ENCODE measurements at regions not wholly inside any gene's neighbourhood (a gene's known extent, or its start where the extent isn't known, plus 50 kb on each side); places are given as distances from the start of the nearest gene placed in this dataset.
"Not testable (repeated sequence)": the region's sequence is repeated elsewhere in the genome, so short reads cannot be mapped to it uniquely, and the experiment has no call there.

DNA sequence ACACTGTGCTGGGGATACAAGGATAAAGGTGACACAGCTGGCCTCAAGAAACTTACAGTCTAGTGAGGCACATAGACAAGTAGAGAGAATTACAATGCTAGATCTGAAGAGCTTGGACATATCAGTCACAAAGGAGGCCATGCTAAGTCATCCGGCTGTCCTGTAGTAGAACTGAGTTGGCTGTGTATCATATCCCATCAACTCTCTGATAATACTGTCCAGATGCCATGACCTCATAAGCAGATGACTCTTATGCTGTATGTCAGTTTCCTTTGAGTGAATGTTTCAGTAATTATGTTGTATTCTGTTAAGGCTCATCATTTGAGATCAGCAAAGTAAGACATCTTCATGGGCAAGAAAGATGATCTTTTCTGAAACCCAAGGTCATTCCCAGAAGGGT lies 442.9 kb downstream of the MID1IP1 start:
- peak; percentile 22 for DNase-seq

DNA sequence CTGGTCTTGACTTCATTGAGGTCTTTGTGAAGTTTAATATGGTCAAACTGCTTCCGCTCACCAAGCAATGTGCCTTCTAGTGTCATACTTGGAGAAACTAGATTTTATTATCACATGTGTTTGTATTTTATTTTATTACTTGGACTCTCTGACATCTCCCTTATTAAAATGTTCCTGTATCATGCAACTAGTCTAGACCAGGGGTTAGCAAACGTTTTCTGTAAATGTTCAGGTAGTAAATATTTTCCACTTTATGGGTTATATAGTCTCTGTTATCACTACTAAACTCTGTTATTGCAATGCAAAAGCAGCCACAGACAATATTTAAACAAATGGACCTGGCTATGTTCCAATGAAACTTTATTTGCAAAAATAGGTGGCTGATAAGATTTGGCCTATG lies 443.8 kb downstream of the MID1IP1 start:
- no peak for DNase-seq

DNA sequence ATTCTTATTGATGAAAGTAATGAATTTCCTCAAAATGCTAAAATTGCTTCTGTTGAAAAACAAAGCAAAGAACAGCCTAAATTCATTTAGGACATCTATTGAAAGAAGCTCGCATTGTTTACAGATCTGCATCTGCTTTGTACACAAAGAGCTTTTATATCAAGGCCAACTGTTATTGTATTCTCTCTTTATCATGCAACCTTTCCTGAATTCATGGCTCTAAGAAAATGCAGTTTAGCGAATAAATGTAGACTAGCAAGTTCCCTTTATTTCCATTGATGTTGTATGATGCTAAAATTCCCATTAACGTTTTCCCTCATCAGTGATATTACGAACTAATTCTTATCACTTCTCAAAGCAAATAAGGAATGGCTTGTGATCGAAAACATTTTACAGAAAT lies 446.3 kb downstream of the MID1IP1 start:
- DNase-seq, result no peak

DNA sequence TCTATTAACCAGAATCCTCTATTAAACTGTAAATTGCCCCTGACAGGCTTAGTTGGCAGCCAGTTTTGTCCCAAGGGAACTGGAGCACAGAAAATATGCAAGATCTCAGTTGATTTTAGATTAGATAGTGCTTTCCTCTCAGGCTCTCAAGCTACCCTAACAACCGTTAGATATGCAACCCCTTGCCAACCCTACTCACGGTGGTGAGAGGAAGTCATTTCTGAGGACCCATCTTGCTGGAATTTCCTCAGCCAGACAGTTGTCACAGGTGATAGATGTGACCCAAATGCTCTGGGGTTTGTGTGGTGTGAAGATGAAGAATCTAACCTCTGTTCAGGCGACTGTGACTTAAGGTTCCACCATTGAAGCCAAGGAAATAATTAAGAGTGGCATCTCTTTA lies 447.1 kb downstream of the MID1IP1 start:
- no peak for DNase-seq

DNA sequence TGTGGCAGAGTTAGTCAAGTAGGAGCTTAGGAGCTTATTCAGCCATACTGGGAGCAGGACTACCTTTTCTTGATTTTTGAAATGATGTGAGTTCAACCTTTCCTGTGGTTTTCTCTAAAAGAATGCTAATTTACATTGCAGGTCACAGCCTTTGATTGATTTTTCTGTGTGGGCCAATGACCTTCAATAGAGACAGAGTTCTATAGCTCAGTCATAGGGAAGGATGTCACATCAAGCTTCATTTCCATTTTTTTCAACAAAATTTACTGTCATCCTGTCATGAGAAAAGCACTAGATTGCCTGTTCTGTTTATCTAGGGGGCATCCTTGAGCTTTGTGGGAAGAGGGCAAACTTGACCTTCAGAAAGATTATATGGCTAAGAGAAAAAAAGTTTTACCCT lies 448.7 kb downstream of the MID1IP1 start:
- DNase-seq, result no peak

DNA sequence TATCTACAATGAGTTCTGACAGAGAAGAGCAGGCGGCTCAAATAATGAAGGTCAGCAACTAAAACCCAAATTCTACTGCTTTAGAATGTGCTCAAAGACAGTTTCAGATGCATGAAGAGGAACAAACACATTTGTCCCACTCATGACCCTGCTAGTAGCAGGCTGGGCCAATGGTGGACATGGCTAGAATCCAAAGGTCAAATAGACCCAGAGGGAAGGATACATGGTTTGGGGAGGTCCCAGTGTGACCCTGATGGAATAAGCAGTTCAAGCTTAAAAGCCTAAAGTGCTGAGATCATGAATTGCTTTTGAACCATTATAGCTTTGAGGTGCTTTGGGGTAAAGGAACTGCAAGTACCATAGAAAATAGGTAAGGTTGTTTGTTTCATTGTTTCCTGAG lies 450.7 kb downstream of the MID1IP1 start:
- no peak for DNase-seq

DNA sequence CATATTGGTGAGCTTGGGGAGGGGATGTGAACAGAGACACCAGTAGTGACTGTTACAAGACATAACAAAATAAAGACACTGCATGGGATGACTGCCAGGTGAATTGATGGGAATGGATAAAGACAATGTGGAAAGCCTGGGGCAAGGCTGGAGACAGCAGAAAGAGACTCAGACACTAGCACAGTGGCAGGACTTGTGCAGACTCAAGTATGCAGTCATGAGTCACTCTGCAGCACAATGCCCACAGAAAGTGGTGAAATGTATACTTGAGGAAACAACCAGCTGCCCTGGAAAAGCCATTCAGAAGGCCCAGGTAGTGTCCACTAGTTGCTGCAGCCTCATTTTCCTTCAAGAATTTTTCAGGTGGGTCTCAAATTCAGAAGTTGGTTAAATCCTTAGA lies 452.3 kb downstream of the MID1IP1 start:
- DNase-seq, result peak; percentile 24

DNA sequence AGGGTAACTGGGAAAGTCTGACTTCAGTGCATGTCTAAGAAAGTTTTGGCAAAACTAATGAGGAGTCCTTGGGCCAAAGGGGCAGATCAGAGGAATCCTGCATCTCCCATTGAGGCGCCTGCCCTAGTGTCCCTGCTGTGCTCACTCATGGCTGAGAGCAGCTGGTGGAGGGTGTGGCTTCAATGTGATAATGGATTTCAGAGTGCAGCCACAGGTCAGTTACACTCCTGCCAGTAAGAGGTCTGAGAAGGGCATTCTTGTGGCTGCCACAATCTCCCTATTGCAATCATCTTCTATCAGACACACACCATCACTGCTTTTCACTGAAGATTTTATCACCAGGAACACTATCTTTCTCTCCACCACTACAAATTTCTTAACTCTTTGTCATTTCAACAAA lies 457.1 kb downstream of the MID1IP1 start:
- DNase-seq, result peak; percentile 24

DNA sequence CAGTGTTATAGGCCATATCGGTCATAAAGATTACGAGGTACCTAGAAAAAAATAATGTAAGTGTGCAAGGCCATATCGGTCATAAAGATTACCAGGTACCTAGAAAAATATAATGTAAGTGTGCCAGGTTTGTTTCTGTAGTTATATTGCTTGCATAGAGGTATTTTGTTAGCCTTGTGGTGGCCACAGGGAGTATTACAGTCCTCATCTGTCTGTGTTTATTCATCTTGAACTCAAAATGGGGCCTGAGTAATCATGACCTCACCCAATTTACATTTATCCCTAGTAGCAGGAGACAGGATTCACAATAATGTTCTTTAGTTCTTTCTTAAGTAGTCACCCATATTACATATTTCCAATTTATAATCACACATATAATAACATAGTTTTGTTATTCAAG lies 459.7 kb downstream of the MID1IP1 start:
- peak; percentile 70 for DNase-seq

DNA sequence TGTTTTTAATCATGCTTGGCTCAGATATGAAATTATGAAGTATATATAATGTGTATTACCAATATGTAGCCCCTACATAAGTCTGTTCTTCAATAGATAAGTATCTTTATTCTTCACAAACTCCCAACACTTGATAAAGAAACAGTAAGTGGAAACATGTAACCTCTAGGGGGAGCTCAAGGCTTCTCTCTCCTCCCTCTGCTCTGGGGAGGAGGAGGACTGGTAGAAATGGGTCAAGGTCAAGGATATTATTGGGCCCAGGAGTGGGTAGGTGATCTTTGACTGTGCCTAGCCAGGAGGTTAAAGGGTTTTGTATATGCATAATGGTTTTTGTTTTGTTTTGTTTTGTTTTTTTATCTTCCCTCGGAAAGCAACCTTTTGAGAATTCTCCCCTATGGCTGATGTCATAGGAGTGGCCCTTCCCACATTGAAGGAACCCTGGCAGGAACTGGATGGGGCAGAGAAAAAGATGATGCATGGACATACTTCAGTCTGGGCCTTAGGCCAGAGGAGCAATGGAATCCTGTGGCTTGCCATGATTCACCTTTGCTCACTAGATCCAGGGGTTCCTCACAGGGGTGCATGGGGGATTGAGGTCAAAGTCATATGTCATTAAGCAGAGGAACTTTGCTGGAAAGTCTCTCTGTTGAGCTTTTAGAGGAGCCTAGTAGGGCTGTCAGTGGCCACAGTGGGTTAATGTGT lies 460.3 kb downstream of the MID1IP1 start:
- DNase-seq, result peak; percentile 89

DNA sequence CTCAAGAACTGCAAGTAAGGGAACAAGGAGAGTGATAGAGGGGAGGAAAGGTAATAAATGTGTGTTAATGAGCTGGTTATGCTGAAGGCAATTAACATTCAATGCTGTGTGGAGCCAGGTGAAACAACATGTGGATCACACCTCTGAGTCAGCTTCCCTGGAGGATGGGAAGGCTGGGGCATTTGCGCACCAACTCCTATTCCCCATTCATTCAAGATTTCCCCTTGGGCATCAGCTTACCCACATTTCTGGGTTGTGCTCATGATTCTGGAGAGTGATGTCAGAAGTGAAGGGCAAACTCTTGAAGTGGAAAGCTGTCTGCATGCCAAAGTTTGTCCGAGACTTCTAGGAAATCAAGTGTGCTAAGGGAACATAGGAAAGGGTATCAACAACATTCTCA lies 461.4 kb downstream of the MID1IP1 start:
- DNase-seq, result no peak

DNA sequence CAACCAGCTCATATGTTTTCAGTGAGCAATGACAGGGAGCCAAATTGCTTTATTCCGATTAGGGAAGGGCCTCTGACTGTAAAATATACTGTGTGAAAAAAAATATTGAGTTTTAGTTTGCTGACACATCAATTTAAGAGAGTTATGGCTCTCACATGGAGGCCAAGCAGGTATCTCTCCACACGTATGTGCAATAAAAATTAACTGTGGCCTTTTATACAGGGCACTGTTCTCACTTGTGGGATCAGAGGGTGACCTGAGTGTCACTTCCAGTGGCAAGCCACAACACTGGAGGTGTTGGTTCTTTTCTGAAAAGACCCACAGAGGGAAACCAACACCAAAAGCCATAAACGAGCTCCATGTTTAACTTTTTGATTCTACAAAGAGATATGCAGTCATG lies 462.8 kb downstream of the MID1IP1 start:
- DNase-seq, result no peak

DNA sequence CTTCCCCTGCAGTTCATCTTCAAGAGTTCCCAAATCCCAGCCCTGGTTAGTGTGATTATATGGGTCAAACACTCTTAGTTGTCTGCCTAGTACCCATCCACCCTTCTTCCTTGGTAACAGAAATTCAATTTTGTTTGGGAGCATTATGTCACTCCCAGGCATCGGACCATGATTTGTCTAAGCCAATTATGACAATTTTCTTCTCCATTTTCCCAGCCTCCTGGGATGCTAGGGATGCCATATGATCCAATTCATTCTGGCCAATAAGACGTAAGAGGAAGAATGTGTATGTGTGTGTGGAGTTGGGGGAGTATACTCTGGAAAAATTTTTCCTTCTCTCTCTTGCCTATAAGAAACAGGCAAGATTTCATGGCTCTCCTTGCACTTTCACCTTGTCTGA lies 465.9 kb downstream of the MID1IP1 start:
- DNase-seq, result no peak

DNA sequence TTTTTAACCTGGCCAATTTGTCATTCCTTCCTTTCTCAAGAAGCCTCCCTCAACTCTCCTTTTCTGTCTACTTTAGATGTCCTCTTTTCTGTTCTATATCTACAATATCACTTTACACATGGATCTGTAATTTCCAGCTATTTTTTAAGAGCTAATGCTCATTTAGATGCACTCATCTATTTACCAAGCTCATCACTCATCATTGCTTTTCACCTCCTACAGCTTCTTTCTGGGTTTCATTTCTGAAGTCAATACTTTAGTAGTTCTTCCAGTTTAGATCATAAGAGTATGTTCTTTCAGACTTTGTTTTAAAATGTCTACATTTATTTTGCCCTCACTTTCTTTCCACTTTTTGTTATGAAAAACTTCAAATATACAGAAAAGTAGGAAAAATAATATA lies 466.9 kb downstream of the MID1IP1 start:
- no peak for DNase-seq

DNA sequence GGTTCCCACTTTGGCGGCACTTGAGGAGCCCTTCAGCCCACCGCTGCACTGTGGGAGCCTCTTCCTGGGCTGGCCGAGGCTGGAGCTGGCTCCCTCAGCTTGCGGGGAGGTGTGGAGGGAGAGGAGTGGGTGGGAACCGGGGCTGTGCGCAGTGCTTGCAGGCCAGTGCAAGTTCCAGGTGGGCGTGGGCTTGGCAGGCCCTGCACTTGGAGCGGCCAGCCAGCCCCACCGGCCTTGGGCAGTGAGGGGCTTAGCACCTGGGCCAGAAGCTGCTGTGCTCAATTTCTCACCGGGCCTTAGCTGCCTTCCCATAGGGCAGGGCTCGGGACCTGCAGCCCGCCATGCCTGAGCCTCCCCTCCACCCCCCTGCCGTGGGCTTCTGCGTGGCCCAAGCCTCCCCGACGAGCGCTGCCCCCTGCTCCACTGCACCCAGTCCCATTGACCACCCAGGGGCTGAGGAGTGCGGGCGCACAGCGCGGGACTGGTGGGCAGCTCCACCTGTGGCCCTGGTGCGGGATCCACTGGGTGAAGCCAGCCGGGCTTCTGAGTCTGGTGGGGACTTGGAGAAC lies 474.3 kb downstream of the MID1IP1 start:
- no peak for DNase-seq

DNA sequence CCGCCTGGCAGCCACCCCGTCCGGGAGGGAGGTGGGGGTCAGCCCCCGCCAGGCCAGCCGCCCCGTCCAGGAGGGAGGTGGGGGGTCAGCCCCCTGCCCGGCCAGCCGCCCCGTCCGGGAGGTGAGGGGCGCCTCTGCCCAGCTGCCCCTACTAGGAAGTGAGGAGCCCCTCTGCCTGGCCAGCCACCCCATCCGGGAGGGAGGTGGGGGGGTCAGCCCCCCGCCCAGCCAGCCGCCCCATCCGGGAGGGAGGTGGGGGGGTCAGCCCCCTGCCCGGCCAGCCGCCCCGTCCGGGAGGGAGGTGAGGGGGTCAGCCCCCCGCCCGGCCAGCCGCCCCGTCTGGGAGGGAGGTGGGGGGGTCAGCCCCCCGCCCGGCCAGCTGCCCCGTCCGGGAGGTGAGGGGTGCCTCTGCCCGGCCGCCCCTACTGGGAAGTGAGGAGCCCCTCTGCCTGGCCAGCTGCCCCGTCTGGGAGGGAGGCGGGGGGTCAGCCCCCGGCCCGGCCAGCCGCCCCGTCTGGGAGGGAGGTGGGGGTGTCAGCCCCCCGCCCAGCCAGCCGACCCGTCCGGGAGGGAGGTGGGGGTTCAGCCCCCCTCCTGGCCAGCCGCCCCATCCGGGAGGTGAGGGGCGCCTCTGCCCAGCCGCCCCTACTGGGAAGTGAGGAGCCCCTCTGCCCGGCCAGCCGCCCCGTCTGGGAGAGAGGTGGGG lies 476.6 kb downstream of the MID1IP1 start:
- DNase-seq, result not testable (repeated sequence)

DNA sequence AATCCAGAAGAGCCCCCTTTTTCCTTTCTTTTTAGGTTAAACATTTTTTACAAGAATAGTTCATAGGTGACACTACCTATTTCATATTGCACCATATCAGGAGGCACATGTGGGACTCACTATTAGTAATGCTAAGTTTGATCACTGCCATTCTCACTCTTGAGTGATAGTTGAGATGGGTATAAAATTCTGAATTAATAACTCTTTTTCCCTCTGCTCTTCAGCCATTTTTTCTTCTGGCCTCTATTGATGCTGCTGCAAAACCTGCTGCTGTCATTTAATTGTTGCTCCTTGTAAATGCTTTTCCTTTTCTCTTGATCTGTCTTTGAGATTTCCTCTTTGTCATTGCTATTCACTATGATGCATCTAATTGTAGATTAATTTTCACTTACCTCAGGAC lies 482.0 kb downstream of the MID1IP1 start:
- no peak for DNase-seq

DNA sequence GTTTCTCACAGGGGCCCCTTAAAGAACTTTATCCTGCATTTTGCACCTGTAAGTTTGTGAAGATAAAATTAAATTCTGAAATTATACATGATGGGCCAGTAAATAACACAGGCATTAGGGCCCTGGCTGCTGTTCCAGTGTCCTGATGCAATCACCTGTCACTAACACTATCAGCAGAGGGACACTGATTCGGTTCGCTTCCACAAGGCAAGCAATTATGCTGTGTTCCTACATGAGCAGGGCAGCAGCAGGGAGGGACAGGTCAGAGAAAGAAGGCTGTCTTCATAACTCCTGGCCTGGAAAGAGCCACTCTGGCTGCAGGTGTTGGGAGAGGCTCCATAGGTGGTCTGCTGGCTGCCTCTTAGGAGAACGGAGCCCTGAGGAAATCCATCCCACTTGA lies 487.3 kb downstream of the MID1IP1 start:
- DNase-seq, result no peak

DNA sequence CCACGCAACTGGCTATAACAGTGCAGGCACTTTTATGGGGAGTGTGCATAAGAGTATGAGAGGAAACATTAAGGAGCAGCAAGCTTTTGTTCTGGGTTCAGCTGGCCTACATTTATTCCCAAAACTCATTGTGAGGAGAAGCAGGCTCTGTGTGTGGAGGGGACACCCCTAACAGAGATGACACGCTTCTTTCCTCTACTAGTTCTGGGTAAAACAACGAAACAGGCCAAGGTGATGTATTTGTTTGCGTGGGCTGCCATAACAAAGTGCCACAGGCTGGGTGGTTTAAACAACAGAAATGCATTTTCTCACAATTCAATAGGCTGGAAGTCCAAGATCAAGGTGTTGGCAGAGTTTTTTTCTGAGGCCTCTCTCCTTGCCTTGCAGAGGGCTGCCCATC lies 488.6 kb downstream of the MID1IP1 start:
- DNase-seq, result no peak

DNA sequence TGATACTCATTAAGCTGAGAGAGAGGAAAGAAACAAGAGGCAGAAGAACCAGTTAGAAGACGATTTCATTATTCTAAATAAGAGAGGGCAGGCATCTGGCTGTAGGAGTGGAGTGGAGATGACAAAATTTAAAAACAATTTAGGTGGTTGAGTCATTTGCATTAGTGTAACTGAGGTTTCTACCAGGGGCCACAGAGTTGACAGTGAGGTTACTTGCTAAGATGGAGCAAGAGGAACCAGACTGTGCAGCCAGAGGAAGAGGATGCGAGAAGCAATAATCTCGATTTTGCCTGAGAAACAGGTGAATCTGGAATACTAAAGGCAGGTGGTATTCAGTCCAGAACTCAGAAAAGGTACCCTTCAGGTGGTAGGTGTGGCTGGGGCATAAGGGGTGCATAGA lies 491.9 kb downstream of the MID1IP1 start:
- DNase-seq, result no peak

DNA sequence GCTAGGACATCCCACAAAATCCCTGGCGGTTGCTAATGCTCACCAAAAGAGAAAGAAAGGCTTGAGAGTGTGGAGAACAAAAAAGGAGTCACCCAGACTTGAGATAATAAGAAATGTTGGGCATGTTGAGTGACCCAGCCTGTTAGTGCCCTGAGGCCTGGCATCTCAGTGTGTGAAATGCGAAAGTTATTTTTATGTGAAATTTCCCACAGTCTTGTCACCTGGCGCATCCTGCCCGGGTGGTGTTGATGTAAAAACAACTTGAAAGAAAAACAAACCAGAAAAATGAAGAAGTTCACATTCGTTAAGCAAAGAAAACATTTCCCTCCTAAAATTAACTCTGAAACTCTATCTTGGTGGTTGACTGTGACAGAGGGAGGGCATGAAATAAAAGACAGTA lies 495.2 kb downstream of the MID1IP1 start:
- DNase-seq, result no peak

DNA sequence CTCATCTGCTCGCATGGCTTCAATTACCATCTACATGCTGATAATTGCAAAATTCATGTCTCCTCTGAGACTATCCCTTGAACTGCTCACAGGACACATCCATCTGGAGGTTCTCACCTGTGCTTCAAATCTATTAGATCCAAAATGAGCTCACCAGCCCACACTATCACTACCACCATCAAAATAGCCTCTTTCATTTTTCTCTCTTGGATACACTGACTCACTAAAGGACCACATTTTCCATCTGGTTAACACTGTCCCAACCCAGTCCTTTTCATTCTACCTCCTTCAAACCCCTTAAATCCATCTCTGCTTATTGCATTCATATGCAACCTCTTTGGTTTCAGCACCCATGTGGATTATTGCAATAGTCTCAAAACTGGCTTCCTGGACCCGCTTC lies 497.6 kb downstream of the MID1IP1 start:
- no peak for DNase-seq

DNA sequence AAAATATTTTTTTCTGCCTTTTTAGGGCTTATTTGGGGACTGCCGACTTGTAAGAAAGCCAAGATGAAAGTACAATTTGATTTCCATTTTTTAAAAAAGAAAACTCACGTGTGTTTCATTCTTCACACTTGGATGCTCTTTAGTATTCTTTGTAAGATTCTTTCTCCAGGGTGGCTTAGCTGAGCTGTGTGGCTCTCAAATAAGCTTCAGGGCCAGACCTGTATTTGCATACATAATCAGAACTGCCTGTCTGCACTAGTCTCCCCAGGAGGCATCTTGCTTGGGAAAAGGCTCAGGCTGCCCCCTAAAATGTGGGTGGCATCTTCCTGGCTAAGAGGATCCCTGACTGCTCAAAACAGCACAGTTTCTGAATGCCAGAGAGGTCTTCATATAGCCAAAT lies 498.4 kb downstream of the MID1IP1 start:
- no peak for DNase-seq

DNA sequence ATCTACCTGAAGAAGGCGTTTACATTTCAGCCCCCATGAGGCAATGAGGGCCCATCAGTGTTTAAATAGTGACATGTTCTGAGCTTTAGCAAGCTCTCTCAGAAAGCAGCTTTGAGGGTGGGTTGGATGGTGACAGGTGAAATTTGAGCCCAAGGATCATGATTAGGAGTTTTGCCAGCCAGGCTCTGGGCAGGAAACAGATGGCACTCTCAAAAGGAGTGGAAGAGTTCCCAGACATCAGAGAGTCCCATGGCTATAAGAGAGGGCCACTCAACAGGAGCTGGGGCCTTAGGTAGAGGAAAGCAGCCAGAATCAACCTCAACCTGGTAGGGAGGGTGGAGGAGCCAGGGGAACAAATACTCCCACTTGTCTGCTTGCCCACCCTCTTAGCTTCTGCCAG lies 499.8 kb downstream of the MID1IP1 start:
- DNase-seq, result no peak

DNA sequence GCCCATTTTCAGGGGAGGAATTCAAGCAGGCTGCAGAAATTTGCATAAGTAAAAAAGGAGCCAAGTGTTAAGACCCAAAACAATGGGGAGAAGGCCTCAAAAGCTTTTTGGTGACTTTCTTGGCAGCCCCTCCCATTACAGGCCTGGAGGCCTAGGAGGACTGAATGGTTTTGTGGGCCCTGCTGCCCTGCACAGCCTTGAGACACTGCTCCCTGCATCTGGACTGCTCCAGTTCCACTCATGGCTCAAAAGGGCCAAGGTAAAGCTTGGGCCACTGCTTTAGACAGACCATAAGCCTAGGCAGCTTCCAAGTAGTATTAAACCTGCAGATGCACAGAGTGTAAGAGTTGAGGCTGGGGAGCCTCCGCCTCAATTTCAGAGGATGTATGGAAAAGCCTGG lies 501.6 kb downstream of the MID1IP1 start:
- DNase-seq, result no peak
